Activated CD4-positive, alpha-beta T cell treated with anti-CD3 and anti-CD28 coated beads, Interleukin-2, amount 50 U/mL, for 24 hours (primary cell): ENCODE measurements at regions not wholly inside any gene's neighbourhood (a gene's known extent, or its start where the extent isn't known, plus 50 kb on each side); places are given as distances from the start of the nearest gene placed in this dataset.
"Not testable (repeated sequence)": the region's sequence is repeated elsewhere in the genome, so short reads cannot be mapped to it uniquely, and the experiment has no call there.

Experiments
- DNase-seq, 2 donors: peaks; one replicate each; pipeline ENCODE4 v3.0.0-alpha.2; 2020; ENCODE audit warnings: low read depth in 1 of 2, low spot score in 1 of 2

- no peak for DNase-seq
Measured at GRCh38 chr7:65453341-65454030, 79.8 kb downstream of the ZNF92 start.

GRCh38 chr7:65454469-65454868, 80.8 kb downstream of the ZNF92 start:
- DNase-seq = no peak

DNA sequence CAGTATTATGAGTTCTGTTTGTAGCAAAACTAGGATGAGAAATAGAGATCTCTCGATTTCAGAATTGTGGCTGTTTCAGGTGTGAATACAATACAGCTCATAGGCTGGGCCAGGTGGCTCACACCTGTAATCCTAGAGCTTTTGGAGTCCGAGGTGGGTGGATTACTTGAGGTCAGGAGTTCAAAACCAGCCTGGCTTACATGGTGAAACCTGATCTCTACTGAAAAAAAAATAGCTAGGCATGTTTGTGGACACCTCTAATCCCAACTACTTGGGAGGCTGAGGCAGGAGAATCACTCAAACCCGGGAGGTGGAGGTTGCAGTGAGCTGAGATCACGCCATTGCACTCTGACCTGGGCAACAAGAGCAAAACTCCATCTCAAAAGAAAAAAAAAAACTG, 81.4 kb downstream of the ZNF92 start:
- DNase-seq = not testable (repeated sequence)

DNA sequence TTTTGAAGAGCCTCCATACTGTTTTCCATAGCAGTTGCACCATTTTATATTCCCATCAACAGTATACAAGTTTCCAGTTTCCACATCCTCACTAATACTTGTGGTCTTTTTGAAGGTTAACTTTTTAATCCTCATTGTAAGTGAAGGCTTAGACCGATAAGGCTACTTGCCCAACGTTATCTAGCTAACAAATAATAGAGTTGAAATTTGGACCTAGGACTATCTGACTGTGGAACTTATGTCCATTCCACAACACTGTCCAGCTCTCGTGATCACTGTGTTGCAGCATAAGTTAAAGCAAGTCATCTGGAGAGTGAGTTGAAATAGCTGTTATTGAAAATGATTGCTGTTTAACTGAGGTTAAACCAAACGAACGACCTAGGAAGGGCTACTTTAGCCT, 84.0 kb downstream of the ZNF92 start:
- no peak for DNase-seq

GRCh38 chr7:65459438-65459837, 85.8 kb downstream of the ZNF92 start:
- no peak for DNase-seq

GRCh38 chr7:65462148-65462716, 88.6 kb downstream of the ZNF92 start:
- DNase-seq = no peak

- no peak for DNase-seq
Measured at GRCh38 chr7:65463184-65463583, 89.5 kb downstream of the ZNF92 start.

GRCh38 chr7:65469919-65470558, 96.4 kb downstream of the ZNF92 start:
- not testable (repeated sequence) for DNase-seq

GRCh38 chr7:65471587-65471986, 97.9 kb downstream of the ZNF92 start:
- no peak for DNase-seq

GRCh38 chr7:65475040-65475726, 101.5 kb downstream of the ZNF92 start:
- DNase-seq = no peak

DNA sequence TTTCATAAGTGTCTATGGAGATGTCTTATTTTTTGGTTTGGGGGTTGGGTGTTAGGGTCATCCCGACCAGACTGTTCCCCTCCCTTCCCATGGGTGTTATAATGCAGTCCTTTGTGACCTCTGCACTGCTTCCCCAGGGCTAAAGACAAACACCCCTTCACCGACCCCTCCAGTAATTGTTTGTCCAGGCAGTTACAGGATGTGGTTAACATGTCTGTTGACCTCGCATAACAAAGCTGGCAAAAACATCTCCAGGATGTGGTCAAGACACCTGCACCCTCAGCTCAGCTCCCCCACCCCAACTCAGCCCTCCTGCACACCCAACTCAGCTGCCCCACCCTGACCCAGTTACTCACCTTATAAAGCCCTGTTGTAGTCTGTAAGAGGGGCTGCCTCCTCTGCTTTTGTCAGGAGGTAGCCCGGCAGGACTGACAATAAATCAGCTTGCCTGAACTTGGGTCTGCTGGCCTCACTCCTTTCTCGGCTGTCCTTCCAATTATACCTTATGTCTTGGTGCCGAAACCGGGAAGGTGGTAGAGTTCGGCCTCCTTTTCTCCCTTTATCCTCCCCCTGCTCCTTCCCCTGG, 102.2 kb downstream of the ZNF92 start:
- DNase-seq = no peak

GRCh38 chr7:65477326-65477725, 103.7 kb downstream of the ZNF92 start:
- DNase-seq = no peak

DNA sequence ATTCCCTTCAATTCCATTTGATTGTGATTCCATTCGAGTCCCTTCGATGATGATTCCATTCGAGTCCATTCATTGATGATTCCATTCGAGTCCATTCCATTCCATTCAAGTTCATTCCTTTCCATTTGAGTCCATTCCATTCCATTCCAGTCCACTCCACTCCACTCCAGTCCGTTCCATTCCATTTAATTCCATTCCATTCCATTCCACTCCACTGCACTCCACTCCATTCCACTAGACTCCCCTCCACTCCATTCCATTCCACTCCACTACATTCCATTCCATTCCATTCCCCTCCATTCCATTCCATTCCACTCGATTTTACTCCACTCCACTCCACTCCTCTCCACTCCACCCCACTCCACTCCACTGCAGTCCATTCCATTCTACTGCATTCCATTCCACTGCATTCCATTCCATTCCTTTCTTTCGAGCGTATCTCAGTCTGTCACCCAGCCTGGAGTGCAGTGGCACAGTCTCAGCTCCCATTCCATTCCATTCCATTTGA, 115.7 kb downstream of the ZNF92 start:
- no peak for DNase-seq

GRCh38 chr7:65496697-65497096, 123.0 kb downstream of the ZNF92 start:
- not testable (repeated sequence) for DNase-seq

GRCh38 chr7:65503434-65504152, 129.9 kb downstream of the ZNF92 start:
- DNase-seq = no peak

DNA sequence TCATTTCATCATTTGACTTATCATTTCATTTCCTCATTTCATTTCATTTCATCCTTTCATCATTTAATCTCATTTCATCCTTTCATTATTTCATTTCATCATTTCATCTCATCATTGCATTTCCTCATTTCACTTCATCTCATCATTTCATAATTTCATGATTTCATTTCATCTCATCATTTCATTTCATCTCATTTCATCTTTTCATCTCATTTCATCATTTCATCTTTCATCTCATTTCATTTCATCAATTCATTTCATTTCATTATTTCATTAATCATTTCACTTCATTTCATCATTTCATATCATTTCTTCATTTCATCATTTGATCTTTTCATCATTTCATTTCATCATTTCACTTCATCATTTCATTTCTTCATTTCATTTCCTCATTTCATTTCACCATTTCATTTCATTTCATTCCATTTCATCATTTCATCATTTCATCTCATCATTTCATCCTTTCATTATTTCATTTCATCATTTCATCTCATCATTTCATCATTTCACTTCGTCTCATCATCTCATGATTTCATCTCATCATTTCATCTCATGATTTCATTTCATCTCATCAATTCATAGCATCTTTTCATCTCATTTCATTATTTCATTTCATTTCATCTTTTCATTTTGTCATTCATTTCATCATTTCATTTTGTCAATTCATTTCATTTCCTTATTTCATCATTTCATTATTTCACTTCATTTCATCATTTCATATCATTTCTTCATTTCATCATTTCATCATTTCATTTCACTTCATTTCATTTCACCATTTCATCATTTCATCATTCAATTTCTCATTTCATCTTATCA, 131.1 kb downstream of the ZNF92 start:
- DNase-seq = not testable (repeated sequence)

DNA sequence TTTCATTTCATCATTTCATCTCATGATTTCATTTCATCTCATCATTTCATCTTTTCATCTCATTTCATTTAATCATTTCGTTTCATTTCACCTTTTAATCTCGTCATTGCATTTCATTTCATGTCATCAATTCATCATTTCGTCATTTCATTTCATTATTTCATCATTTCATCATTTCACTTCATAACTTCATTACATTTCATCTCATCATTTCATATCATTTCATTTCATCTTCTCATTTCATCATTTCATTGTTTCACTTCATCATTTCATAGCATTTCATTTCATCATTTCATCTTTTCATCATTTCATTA, 131.6 kb downstream of the ZNF92 start:
- not testable (repeated sequence) for DNase-seq

DNA sequence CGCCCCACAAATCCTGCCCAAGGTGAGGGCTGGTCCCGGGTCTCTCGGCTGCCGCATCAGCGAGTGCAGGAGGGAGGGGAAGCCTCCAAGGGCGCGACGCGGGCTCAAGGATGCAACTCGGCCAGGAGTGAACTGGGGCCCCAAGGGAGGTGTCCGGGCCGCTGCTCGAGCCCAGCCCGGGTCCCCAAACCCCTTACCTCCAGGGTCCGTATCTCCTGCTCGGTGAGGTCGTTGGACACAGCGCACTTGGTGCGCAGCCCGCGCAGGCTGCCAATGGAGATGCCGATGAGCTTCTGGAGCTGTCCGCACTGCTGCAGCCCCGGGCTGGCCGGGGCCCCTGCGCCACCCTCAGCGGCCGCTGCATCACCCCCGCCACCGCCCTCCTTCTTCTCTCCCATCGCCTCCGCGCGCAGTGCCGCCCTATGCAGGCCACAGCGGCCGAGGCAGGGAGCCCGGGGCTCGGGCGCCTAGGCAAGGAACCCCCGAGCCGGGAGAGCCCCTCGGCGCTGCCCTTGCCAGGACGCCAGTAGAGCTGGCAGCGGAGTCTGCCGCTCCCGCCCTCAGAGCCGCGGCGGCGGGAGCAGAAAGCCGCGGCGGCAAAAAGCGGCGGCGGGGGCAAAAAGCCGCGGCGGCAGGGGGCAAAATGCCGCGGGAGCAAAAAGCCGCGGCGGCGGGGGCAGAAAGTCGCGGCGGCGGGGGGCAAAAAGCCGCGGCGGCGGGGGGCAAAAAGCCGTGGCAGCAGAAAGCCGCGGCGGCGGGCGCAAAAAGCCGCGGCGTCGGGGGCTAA, 135.1 kb downstream of the ZNF92 start:
- DNase-seq = not testable (repeated sequence)
